HL-60 (cell line): ENCODE measurements at regions not wholly inside any gene's neighbourhood (a gene's known extent, or its start where the extent isn't known, plus 50 kb on each side); places are given as distances from the start of the nearest gene placed in this dataset.

ENCODE experiments used
- DNase-seq, 2 experiments: peaks; one replicate each; pipeline ENCODE4 v3.0.0-alpha.2; 2010 to 2020; ENCODE audit warnings: low read depth in 1 of 2, low spot score in 1 of 2
- H3K27ac ChIP-seq: fragments of 250-450 bp; sonication (Bioruptor Pico); replicated peaks from 2 replicates; pipeline ENCODE4 v1.5.1; 2020; ENCODE audit warnings: mild to moderate bottlenecking, moderate library complexity
- H3K27me3 ChIP-seq: fragments of 250-450 bp; sonication (Bioruptor Pico); 2 replicates; pipeline ENCODE4 v1.5.1; 2021; ENCODE audit warnings: mild to moderate bottlenecking, moderate library complexity; ENCODE audit not compliant: insufficient read depth, poor library complexity, severe bottlenecking
- H3K4me3 ChIP-seq: replicated peaks from 2 replicates; pipeline ENCODE4 v1.5.1; 2011; ENCODE audit warnings: mild to moderate bottlenecking, control low read depth, low read length; ENCODE audit not compliant: insufficient read depth
- CTCF ChIP-seq: IDR thresholded peaks from one replicate; pipeline ENCODE4 v1.5.1; 2011; ENCODE audit warnings: low read length, control low read depth, inconsistent platforms; ENCODE audit not compliant: insufficient read depth
- GABPA ChIP-seq: IDR thresholded peaks from 2 replicates; pipeline ENCODE4 v1.6.1; 2012; ENCODE audit warnings: low read depth
- POLR2AphosphoS5 ChIP-seq: IDR thresholded peaks from 2 replicates; pipeline ENCODE4 v1.6.1; 2012; ENCODE audit warnings: low read depth
- REST ChIP-seq: IDR thresholded peaks from 2 replicates; pipeline ENCODE4 v1.6.1; 2012; ENCODE audit warnings: low read depth; ENCODE audit not compliant: insufficient replicate concordance
- SPI1 ChIP-seq: IDR thresholded peaks from 2 replicates; pipeline ENCODE4 v1.6.1; 2012; ENCODE audit warnings: low read depth, mild to moderate bottlenecking, borderline replicate concordance

GRCh38 chr13:32956595-32956933 is 59.7 kb upstream of the KL start:
- no peak for DNase-seq
- Histone ChIP-seq H3K27ac (no peak overlapping the region), H3K27me3 (no peaks in the 10 kb centered on the region), H3K4me3 (no peak overlapping the region)
- no peak for TF ChIP-seq POLR2AphosphoS5
- TF ChIP-seq GABPA, result no peak
- no peak for TF ChIP-seq REST
- TF ChIP-seq CTCF, result no peak
- no peak for TF ChIP-seq SPI1

- H3K27ac ChIP-seq, result no peak overlapping the region
- no peak for DNase-seq
- H3K27me3 ChIP-seq, result no peaks in the 10 kb centered on the region
- TF ChIP-seq GABPA (no peak), REST (no peak), CTCF (no peak), SPI1 (no peak), POLR2AphosphoS5 (no peak)
- H3K4me3 ChIP-seq, result no peak overlapping the region
These were observed 55.6 kb upstream of the KL start for GRCh38 chr13:32960626-32961025.

GRCh38 chr13:32961724-32962123 is 54.5 kb upstream of the KL start:
- H3K27me3 ChIP-seq, result no peaks in the 10 kb centered on the region
- TF ChIP-seq REST (no peak), SPI1 (no peak), CTCF (no peak), GABPA (no peak), POLR2AphosphoS5 (no peak)

More at GRCh38 chr13:32961724-32962123, 54.5 kb upstream of the KL start:
- Histone ChIP-seq H3K4me3 (no peak overlapping the region), H3K27ac (no peak overlapping the region)
- no peak for DNase-seq
